HG03558 (cell line): ENCODE measurements at regions not wholly inside any gene's neighbourhood (a gene's known extent, or its start where the extent isn't known, plus 50 kb on each side); places are given as distances from the start of the nearest gene placed in this dataset.
A peak's percentile ranks its signal among the peaks of the same experiment; 100 is the strongest.

Experiments used
- ATAC-seq: cut with Tn5 transposase; IDR thresholded peaks from one replicate; pipeline ENCODE4 v1.9.1; 2021; ENCODE audit warnings: moderate number of reproducible peaks; ENCODE audit not compliant: unreplicated experiment; ENCODE audit errors: extremely low read depth

DNA sequence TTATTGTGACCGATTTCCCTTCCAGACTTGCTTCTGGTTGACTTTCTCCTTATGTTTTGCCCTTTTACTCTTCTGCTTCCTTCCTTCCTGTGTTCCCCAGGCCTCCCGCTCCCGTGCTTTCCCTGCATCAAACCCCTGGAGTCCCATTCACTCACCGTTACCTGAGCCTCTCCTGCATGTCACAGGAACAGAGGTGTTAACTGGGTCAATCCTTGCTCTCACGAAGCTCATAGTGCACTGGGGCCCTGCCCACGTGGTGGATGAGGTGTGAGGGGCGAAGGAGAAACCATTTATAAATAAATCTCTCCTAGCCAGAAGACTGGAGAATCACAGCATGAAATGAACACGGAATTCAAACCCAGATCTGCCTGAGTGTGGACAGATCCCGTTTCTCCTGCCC is 83.1 kb upstream of the MSX1 start:
- no peak for ATAC-seq

DNA sequence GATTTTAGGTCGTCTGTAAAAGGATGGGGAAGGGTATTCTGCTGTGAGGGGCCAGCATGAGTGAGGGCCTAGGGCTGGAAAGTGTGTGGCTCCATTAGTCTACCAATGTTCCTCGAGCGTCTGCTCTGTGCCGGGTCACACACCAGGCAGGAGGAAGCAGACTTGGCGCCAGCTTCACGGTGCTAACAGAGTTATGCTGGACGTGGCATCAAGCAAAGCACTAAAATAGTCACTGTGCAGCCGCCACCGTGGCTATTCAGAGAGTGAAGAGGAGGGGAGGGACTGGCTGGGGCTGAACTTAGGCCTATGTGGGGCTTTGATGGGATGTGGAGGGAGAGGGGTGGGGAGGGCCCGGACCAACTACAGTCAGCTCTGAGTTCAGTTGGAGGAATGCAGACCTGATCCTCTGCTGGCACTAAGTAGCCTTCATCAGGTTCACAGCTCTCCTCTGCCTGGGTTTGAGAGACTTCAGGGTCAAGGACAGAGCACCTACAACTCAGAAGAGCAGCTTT is 83.9 kb upstream of the MSX1 start:
- no peak for ATAC-seq

DNA sequence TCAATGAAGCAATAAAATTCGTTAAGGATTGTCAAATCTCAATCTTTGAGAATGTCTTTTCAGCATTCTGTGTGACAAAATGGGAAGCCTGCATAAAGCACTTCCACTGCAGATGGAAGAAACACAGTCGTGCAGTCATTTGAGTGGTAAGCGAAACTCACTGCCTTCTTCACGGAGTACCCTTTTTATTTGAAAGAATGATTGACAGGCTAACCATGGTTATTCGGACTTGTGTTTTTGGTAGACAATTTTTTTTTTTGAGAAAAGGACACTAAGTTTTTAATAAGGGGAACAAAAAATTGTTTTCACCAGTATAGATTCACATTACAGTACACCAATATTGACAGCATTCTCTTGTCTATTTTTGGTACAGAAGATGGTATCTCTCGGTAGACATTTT is 86.9 kb upstream of the MSX1 start:
- ATAC-seq: no peak

DNA sequence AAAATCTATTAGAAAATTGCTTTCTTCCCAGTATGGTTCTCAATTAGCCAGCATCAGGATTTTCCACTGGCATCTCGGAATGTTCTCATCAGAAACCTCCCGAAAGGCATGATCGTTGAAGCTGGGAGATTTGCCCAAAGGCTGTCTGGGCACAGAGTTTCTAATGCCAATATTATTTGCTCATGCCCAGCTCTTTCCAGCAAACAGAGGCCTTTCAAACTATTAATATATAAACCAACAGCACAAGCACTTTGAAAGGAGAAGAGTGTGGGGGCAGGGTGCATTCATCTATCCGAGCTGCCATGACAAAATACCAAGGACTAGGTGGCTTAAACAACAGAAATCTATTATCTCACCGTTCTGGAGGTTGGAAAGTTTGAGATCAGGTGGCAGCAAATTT is 88.3 kb upstream of the MSX1 start:
- no peak for ATAC-seq

DNA sequence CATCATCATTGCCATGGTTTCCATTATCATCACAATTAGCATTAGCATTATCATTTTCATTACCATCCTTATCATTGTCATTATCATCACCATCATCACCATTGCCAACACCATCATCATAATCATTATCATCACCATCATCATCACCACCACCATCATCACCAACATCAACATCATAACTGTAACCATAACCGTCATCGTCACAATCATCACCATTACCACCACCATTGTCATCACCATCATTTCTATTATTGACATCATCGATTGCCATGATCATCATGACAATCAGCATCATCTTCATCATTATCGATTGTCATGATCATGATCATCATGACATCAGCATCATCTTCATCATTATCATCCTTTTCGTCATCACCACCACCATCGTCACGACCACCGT is 88.9 kb upstream of the MSX1 start:
- ATAC-seq: no peak

DNA sequence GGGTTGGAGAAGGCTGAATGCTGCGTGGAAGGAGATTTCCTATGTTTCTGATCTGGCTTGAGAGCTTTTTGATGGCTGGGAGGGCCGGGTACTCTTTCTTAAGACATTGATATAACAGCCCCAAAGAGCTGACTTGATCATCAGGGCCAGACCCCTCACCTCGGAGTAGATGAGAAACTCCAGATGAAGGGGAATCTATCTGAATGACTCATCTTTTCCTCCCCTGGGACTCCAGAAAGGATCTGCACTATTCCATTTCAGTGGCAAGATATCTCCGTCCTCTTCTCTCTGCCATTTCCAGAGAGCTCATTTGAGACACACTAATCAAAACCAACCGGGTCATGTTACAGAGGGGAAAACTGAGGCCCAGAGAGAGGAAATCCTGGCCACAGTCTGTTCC is 92.9 kb upstream of the MSX1 start:
- ATAC-seq: no peak

DNA sequence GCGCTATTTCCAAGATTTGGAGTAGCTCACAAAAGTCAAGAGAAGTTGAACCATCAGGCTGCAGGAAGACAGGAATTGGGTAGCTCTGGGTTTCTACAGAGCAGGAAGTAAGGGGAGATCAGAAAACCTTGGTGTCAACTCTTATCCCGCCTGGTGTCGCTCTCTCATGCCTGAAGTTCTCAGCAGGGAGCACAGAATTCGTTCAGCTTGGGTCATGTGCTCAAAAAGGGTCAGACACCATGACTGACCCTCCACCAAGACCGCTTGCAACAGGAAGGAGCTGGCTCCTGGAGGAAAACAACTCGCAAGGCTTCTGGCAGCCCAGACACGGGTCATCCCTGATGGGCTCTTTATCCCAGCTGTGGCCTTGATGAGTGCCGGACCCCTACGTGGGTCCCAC is 93.7 kb upstream of the MSX1 start:
- ATAC-seq: no peak

DNA sequence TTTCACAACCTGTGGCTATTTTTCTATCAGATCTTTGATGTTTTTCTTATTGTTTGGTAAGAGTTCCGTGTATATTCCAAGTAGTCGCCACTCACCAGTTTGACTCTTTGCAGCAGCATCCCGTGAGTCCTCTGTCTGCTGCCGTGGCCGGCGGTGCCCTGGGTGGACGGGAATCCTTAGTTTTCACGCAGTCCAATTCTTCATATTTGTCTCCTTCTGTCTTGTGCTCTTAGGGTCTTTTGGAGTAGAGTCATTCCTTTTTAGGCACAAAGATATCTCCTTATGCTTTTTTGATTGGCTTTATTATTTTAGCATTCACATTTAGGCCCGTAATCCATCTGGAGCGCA is 94.9 kb upstream of the MSX1 start:
- no peak for ATAC-seq

DNA sequence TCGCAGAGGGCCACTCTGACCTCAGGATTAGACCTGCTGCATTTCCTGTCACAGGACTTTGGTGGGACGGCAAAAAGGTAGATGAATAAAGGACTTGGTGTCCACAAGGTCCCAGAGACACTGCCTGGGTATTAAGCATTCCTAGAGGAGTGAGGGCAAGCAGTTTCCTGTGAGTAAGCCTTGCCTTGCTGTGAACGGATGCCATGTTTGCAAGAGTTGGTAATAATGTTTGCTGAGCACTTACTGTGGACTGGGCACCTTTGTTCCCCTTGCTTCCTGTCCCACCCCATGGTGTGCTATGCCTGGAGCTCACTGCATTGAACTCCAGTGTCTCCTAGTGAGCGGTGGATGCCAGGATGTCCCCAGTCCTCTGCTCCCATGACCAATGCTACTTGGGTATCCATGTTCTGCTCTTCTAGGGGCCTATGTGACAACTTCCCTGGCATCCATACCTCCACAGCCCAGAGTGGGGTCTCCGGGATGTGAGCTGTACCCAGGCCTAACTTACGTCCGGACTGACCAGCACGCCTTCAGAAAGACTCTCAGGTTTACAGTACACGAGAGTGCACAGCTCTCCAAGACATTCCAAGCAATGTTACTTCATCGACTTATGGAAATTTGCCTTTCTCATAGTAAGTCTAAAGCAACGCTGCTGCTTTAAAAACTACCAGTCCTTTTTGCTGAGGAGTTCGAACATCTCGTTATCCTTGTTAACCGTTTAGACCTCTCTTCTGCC is 95.5 kb upstream of the MSX1 start:
- no peak for ATAC-seq

DNA sequence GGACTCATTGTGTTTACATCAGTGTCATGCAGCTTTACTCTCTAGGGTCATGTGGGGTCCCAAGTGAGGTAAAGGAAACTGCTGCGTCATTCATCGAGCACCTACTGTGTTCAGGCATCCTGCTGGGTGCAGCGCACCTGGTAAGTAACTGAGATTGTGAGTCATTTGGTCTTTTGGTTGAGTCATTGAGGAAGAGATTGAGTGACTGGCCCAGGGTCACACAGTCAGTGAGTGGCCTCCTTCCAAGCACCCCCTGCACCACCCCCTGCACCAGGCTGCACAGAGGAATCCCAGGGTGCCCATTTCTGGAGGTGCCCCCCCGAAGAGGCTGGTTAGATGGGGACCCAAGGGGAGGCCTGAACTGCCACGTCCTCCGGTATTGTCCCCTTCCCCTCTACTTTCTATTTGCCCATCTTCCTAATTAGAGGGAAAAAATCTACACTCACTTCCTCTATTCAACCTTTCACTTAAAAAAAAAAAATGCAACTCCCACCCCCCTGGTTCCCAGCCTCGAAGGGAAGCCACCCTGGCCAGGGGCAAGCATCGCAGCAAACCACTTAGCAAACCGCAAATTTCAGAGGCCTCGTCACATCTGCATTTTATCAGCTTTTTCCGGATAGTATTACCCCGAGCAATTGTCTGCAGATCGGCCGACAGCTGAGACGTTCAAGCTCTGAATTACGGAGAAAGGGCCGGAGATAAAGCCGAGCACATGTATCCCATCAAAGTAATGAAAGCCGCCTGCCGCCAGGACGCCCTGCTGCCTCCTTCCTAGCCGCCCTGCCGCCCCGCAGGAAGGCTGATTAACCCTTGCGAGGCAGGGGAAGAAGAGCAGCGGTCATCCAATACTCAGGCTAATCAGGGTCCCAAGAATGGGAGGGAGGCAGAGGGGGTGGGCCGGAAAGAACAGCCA is 96.3 kb upstream of the MSX1 start:
- ATAC-seq: peak; percentile 90

DNA sequence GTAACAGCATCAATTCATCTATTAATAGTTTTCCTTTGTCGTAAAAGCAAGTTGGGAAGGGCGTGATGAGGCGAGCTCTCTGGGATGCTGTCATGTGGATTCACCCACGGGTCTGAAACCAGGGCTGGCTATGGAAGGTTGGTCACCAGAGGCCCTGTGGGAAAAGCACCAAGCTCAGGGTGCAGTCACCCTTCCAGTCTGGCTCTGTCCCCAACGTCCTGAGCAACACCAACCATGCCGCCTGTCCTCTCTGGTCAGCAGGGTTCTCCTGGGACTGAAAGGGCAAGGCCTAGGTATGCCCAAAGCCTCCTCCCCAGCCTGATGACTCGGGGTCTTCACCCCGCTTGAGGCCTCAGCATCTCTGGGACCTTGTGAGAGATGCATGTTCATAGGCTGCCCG is 97.2 kb upstream of the MSX1 start:
- no peak for ATAC-seq

DNA sequence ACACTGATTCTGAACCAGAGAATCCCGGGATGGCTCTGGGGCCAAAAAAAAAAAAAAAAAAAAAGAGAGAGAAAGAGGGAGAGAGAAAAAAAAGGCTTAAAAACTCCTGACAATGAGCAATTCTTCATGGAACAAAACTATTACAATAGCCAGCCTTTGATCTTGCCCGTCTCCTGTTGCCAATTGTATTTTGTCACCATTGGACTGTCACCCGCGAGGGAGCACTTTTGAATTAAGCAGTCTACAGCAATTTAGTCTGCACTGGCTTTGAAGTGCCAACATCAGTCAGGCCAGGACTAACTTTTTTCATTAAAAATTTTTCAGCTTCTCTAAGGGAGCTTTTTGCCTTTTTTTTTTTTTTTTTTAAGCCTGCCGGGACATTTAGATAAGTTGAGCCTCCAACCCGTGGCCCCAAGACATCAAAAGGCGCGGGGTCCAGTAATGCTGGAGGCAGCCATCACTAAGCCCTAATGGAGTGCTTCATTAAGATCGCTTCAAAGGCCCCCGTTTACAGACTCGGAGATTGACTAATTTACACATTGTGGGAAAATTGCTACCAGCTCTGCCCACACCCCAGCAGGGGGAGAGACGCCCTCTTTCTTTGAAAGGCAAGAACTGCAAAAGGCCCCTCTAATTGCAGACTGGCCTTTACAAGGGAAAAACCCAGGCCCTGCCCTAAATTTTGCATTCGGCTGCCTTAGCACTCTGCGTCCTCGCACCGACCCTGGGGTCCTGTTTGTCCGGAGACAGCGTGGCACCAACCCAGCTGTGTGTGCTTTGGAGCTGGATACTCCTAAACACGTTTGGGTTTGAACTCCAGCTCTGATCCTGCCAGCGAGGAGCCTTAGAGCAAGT is 98.1 kb upstream of the MSX1 start:
- no peak for ATAC-seq

DNA sequence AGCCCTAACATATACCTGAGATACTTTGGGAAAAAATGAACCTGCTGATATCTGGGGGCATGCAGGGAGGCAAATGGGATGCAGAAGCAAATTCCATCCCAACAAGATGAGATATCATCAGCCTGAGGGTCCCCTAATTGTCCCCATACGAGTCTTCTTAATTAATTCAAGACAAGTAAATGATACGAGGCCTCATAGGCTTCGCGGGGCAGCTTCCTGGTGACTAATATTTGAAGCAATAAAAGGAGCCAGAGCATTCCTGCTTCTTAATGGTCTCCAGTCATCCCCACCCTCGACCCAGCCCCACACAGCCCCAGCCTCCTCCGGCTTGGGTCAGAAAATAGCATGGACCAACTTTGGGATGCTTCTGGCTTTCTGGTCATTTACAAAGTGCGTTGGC is 99.6 kb upstream of the MSX1 start:
- ATAC-seq: no peak

DNA sequence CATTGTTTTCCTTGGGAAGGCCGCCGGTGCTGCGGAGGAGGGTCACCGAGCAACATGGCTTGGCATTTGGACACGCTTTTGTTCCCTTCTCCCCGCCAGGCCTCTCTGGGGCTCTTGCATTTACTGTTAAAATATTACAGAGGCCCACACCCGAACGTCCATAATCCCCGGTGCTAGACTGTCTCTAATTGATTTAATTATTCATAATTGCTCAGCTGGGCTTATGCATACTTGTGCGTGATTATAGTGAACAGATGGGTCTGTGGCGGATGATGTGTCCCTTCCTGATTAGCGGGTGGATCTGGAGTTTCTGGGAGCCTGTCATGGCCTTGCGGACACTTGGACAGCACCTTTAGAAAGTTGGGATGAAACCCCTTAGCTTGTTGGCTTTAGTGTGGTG is 100.2 kb upstream of the MSX1 start:
- no peak for ATAC-seq

DNA sequence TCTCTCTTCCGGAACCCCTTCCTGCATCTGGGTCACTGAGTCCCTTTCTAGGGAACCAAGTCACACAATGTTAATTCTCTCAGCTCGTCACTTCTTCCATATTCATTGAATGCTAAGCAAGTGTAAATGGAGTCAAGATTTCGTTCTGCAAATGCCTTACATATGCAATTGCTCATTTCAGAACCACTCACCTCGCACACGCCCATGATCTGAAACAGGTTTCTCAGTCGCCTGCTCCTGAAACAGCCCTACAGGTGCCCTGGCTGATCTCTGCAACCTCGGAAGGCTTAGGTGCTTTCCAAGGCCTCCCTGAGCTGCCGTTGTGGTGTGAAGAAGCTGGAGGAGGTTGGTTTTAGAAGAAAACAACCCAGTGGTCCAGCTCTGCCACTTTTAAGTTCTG is 100.8 kb upstream of the MSX1 start:
- no peak for ATAC-seq

DNA sequence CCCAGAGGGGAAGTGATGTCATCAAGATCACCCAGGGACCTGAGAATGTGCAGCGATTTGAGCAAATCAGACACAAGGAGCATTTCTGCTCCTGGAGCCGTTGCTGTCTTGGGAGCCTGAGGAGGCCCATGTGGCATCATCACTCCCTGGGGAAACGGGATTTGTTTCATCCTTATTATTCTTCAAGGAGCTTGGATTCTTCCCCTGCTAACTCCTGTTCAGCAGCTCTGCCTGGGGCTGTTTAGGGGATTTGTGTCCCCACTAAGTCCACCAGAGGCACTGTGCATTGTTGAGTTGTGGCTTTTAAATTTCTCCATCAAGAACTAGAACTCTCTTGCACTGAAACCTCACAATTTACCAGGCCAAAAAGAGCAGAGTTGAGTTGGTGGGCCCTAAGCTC is 104.2 kb upstream of the MSX1 start:
- no peak for ATAC-seq

DNA sequence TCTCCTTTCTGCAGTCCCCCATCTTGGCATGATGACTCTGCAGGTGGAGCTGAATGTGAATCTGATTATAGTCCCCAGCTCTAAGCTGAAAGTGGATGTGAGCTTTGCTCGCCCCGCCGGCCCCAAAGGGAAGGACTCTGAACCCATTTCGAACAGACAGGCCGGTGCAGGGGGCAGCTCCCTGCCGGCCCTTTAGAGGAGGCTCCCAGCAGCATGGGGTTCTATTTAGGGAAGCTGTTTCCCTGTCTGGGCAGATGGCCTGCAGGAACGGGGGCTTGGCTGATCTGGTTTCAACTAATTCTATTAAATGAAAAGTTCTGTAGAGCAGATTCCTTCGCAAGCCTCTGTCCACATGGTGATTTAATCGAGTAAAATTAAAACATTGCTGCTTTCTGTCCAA is 104.8 kb upstream of the MSX1 start:
- ATAC-seq: no peak

DNA sequence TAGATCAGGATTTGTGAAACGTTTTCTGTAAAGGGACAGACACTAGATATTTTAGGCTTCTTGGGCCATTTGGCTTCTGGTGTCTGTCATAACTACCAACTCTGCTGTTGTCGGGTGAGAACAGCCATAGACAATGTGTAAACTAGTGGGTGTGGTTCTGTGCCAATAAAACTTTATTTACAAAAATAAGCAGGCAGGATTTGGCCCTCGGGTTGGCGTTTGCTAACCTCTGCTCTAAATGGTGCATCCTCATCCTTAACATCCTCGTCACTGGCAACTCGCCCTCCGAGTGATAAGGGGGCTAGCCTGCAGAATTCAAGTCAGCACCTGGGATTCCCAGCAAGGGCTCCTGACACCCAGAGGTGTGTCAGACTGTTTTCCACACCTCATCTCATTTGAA is 105.8 kb upstream of the MSX1 start:
- no peak for ATAC-seq

DNA sequence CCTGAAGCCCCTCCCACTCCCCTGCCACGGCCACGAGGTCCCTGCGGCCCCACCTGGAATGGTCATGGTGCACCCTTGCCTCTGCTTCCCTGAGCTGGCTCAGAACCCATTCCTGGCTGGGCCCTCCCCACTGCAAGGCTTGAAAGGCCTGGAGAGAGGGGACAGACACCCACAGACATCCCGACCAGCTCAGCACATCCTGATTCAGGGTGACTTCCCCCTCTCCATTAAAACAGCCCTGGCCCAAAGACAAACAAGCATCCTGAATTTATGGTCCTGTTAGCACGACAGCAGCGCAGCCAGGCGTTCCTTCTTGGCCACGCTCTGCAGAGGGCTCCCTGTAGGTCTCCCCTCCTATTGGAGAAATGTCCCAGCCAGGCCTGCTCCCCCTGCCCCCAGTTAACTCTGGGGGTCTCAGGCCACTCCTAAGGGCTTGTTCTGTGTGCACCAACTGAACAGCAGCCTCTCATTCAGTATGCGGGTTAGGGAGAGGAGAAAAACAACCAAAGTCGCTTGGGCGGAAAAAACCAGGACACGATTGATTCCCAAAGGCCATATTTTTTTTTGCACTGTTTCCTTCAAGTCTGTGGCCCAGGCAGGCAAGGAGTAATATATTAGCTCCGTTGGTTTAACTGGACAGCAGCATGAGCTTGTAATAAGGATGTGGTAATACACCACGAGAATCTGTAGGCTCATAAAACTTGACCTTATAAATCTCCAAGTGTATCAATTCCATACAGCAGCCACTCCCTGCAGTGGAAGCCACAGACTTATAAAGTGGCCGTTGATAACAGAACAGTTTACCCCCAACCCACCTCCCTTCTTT is 106.7 kb upstream of the MSX1 start:
- no peak for ATAC-seq

DNA sequence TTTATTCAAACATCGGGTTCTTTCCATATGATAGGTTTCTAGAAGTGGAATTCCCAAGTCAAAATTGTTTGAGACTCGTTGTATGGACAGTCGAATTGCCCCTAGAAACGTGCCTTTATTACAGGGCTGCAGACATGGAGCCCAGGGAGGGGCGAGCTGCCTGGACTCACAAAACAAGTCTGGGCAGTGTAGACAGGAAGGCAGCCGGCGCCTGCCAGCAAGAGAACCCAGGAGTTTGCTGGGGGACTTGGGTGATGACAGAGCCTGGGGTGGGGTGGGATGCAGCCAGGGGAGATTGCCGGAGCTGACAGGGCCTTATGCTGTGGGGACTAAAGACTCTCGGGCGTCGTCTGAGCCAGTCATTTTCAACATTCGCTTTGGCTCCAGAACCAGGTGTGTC is 107.4 kb upstream of the MSX1 start:
- no peak for ATAC-seq
